OCI-LY3 (cell line): ENCODE measurements at regions not wholly inside any gene's neighbourhood (a gene's known extent, or its start where the extent isn't known, plus 50 kb on each side); places are given as distances from the start of the nearest gene placed in this dataset.

Experiments
- H2AFZ ChIP-seq: fragments of 200-600, 300-600 bp; shearing (Covaris generic); 2 replicates; pipeline ENCODE4 v1.6.0; 2014; ENCODE audit warnings: antibody characterized with exemption, low read depth, low read length
- H3K27ac ChIP-seq: fragments of 200-600, 300-600 bp; sonication (generic); 2 replicates; pipeline ENCODE4 v1.5.1; 2014; ENCODE audit warnings: mild to moderate bottlenecking, low read length, moderate library complexity, mixed read lengths
- H3K27me3 ChIP-seq: fragments of 200-600, 300-600 bp; sonication (generic); 2 replicates; pipeline ENCODE4 v1.6.1; 2014; ENCODE audit warnings: low read depth, low read length, mixed read lengths
- H3K36me3 ChIP-seq: fragments of 200-600, 300-600 bp; sonication (generic); replicated peaks from 2 replicates; pipeline ENCODE3; 2014; ENCODE audit warnings: low read depth, low read length, mixed read lengths
- H3K4me1 ChIP-seq: fragments of 300-600, 200-600 bp; sonication (generic); 2 replicates; pipeline ENCODE4 v1.6.1; 2014; ENCODE audit warnings: low read length, mixed read lengths
- H3K4me2 ChIP-seq: fragments of 200-600, 300-600 bp; sonication (generic); 2 replicates; pipeline ENCODE4 v1.6.1; 2014; ENCODE audit warnings: low read length, mixed read lengths
- H3K4me3 ChIP-seq: fragments of 300-600, 200-600 bp; sonication (generic); 2 replicates; pipeline ENCODE4 v1.5.1; 2014; ENCODE audit warnings: antibody characterized with exemption, mild to moderate bottlenecking, low read length, moderate library complexity
- H3K79me2 ChIP-seq: fragments of 300-600, 200-600 bp; shearing (Covaris generic); 2 replicates; pipeline ENCODE4 v1.6.1; 2014; ENCODE audit warnings: mild to moderate bottlenecking, low read length, mixed read lengths
- H3K9ac ChIP-seq: fragments of 300-600, 200-600 bp; shearing (Covaris generic); 2 replicates; pipeline ENCODE4 v1.6.0; 2014; ENCODE audit warnings: mild to moderate bottlenecking, low read length, moderate library complexity
- H3K9me3 ChIP-seq: fragments of 200-600, 300-600 bp; shearing (Covaris generic); 2 replicates; pipeline ENCODE4 v1.6.1; 2014; ENCODE audit warnings: low read length, mixed read lengths; ENCODE audit not compliant: insufficient read depth
- H4K20me1 ChIP-seq: fragments of 200-600, 300-600 bp; sonication (generic); 2 replicates; pipeline ENCODE4 v1.6.1; 2016; ENCODE audit warnings: low read length, mixed read lengths; ENCODE audit not compliant: insufficient read depth
- EZH2phosphoT487 ChIP-seq: fragments of 200-600 bp; shearing (Covaris generic); IDR thresholded peaks from 2 replicates; pipeline ENCODE4 v1.6.1; 2018; ENCODE audit warnings: antibody characterized with exemption, mixed run types, low read depth
- TF ChIP-seq, protein P1 (sequence below): fragments of 200-600, 300-600 bp; sonication (generic); IDR thresholded peaks from 2 replicates; pipeline ENCODE4 v1.5.1; 2014; ENCODE audit warnings: antibody characterized with exemption, low read length, low read depth

DNA sequence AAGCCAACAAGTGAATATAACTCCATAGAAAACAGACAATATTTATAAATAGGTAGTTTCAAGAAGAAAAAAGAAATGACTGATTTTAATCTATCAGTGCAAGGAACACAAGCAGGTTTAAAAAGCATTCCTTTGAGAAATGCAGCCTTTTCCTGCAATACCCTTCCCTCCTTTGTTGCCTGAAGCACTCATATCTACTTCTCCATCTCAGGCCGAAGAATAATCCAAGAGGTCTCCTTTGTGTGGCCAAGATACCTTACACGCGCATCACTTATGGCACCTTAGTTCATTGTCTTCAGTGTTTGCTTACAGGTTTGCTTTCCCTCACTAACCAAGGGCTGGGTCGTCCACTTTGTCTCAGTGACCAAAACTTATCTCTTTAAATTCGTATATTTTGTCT, 93.0 kb downstream of the MAIP1 start:
- no peaks in the 10 kb centered on the region for H4K20me1 ChIP-seq

DNA sequence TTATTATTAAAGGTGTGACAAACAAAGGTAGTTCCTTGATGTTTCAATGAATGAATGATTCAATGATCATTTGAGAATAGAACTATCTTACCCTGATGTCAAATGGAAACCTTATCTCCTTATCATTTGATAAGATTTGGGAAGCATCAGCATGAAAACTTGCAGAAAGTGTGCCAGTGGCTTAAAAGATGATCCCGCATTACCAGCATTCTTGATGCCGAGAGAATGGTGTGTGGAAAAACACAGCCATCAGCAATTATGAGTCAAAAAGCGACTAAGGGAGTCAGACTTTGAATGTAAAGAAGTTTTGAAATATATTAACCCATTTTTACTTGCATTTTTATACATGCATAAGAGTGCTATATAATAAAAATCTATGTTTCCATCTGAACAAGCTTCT, 93.7 kb downstream of the MAIP1 start:
- H3K27ac ChIP-seq: no peak overlapping the region
- no peaks in the 10 kb centered on the region for H3K36me3 ChIP-seq
- no peak overlapping the region for H2AFZ ChIP-seq
- H3K79me2 ChIP-seq: no peaks in the 10 kb centered on the region
- H4K20me1 ChIP-seq: no peaks in the 10 kb centered on the region
- no peaks in the 10 kb centered on the region for H3K27me3 ChIP-seq
- H3K4me1 ChIP-seq: no peaks in the 10 kb centered on the region
- H3K9me3 ChIP-seq: no peaks in the 10 kb centered on the region
- no peak for TF ChIP-seq EZH2phosphoT487
- TF ChIP-seq, protein P1, sequence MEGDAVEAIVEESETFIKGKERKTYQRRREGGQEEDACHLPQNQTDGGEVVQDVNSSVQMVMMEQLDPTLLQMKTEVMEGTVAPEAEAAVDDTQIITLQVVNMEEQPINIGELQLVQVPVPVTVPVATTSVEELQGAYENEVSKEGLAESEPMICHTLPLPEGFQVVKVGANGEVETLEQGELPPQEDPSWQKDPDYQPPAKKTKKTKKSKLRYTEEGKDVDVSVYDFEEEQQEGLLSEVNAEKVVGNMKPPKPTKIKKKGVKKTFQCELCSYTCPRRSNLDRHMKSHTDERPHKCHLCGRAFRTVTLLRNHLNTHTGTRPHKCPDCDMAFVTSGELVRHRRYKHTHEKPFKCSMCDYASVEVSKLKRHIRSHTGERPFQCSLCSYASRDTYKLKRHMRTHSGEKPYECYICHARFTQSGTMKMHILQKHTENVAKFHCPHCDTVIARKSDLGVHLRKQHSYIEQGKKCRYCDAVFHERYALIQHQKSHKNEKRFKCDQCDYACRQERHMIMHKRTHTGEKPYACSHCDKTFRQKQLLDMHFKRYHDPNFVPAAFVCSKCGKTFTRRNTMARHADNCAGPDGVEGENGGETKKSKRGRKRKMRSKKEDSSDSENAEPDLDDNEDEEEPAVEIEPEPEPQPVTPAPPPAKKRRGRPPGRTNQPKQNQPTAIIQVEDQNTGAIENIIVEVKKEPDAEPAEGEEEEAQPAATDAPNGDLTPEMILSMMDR: no peak
- H3K4me3 ChIP-seq: no peak overlapping the region
- no peak overlapping the region for H3K9ac ChIP-seq
- H3K4me2 ChIP-seq: no peak overlapping the region

More for the DNA sequence above, 93.0 kb downstream of the MAIP1 start:
- Histone ChIP-seq H3K9ac (no peak overlapping the region), H3K4me1 (no peaks in the 10 kb centered on the region), H3K36me3 (no peaks in the 10 kb centered on the region), H3K79me2 (no peaks in the 10 kb centered on the region), H3K4me3 (no peak overlapping the region), H3K9me3 (no peaks in the 10 kb centered on the region), H2AFZ (no peak overlapping the region), H3K4me2 (no peak overlapping the region), H3K27ac (no peak overlapping the region), H3K27me3 (no peaks in the 10 kb centered on the region)
- TF ChIP-seq, protein P1: no peak
- TF ChIP-seq EZH2phosphoT487: no peak

DNA sequence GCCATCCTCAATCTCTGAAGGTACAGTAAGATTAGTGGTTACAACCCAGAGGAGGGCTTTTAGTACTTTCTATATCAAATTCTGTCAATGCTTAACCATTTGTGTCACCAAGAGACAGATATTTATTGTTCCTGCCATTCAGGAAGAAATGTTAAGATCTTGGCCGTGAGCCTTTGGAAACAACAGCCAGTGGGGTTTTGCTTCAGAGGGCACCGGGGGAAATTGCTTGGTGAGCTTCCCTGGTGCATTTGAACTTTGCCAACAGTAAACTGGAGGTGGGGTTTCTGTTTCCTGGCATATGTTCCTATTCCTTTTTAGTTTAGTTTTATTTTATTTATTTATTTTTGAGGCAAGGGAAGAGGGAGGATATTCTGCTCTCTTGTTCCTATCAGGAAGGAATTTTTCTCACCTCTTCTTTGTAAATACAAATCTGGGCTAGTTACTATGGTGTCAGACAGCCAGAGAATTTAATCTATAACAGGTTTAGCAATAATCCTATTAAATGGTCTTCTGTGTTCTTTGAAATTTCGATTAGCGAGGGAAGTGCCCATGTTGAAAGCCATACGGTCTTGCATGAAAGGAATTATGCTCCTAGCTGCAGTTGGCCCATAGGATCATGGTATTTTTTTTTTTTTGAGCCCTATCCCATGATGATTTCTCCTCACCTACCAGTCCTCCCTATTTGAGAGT, 95.7 kb downstream of the MAIP1 start:
- Histone ChIP-seq H3K9me3 (no peaks in the 10 kb centered on the region), H4K20me1 (no peaks in the 10 kb centered on the region), H3K36me3 (no peaks in the 10 kb centered on the region), H3K27me3 (no peaks in the 10 kb centered on the region), H3K9ac (no peak overlapping the region), H3K4me2 (no peak overlapping the region), H2AFZ (no peak overlapping the region), H3K27ac (no peak overlapping the region), H3K4me1 (no peaks in the 10 kb centered on the region), H3K4me3 (no peak overlapping the region), H3K79me2 (no peaks in the 10 kb centered on the region)
- TF ChIP-seq, protein P1: no peak
- no peak for TF ChIP-seq EZH2phosphoT487

DNA sequence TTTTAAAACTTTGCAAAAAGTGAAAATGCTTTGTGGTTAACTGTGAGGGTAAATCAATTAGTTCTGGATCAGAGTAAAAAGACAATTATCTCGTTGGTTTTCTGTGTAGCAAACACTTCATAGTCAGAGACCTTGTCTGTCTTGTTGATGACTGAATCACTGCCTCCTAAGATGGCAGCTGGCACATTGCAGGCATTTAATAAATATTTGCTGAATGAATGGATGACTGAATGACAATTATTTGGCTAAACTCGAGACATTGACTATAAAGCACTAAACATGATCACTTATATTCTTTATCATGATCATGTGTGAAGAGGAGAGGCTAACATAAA, 96.2 kb downstream of the MAIP1 start:
- Histone ChIP-seq H3K27me3 (no peaks in the 10 kb centered on the region), H2AFZ (no peak overlapping the region), H3K36me3 (no peaks in the 10 kb centered on the region), H3K4me2 (no peak overlapping the region), H3K79me2 (no peaks in the 10 kb centered on the region), H3K4me3 (no peak overlapping the region), H4K20me1 (no peaks in the 10 kb centered on the region), H3K27ac (no peak overlapping the region), H3K9me3 (no peaks in the 10 kb centered on the region), H3K4me1 (no peaks in the 10 kb centered on the region), H3K9ac (no peak overlapping the region)
- no peak for TF ChIP-seq EZH2phosphoT487
- TF ChIP-seq, protein P1: no peak
